Activated T-helper 2 cell treated with anti-CD3 and anti-CD28 coated beads, Interferon-gamma antibody, Interleukin-2, Interleukin-4, amounts not matched to agents 10 μg/mL and 5 μg/mL and 100 μg/mL, durations not matched to agents 14 hours and 24 hours and 36 hours (primary cell): ENCODE measurements at regions not wholly inside any gene's neighbourhood (a gene's known extent, or its start where the extent isn't known, plus 50 kb on each side); places are given as distances from the start of the nearest gene placed in this dataset.

Source experiments
- DNase-seq: peaks from one replicate; pipeline ENCODE4 v3.0.0; 2021; ENCODE audit warnings: low spot score
- H3K27ac Mint-ChIP-seq: one replicate; pipeline ENCODE4 v1.8.0; 2021; ENCODE audit warnings: mixed read lengths
- H3K27me3 Mint-ChIP-seq: one replicate; pipeline ENCODE4 v1.8.0; 2021; ENCODE audit warnings: low read depth, mixed read lengths
- H3K36me3 Mint-ChIP-seq: one replicate; pipeline ENCODE4 v1.8.0; 2021; ENCODE audit warnings: low read depth, mixed read lengths
- H3K4me1 Mint-ChIP-seq: one replicate; pipeline ENCODE4 v1.8.0; 2021; ENCODE audit warnings: low read depth, mixed read lengths
- H3K4me3 Mint-ChIP-seq: one replicate; pipeline ENCODE4 v1.8.0; 2021; ENCODE audit warnings: low read depth, mild to moderate bottlenecking, moderate library complexity, mixed read lengths
- H3K9me3 Mint-ChIP-seq: one replicate; pipeline ENCODE4 v1.8.0; 2021; ENCODE audit warnings: mixed read lengths
- intact Hi-C: fragments of 100-400 bp; cut with micrococcal nuclease; formaldehyde crosslinking; loops from one replicate; pipeline ENCODE4 v1.15.1; 2023

DNA sequence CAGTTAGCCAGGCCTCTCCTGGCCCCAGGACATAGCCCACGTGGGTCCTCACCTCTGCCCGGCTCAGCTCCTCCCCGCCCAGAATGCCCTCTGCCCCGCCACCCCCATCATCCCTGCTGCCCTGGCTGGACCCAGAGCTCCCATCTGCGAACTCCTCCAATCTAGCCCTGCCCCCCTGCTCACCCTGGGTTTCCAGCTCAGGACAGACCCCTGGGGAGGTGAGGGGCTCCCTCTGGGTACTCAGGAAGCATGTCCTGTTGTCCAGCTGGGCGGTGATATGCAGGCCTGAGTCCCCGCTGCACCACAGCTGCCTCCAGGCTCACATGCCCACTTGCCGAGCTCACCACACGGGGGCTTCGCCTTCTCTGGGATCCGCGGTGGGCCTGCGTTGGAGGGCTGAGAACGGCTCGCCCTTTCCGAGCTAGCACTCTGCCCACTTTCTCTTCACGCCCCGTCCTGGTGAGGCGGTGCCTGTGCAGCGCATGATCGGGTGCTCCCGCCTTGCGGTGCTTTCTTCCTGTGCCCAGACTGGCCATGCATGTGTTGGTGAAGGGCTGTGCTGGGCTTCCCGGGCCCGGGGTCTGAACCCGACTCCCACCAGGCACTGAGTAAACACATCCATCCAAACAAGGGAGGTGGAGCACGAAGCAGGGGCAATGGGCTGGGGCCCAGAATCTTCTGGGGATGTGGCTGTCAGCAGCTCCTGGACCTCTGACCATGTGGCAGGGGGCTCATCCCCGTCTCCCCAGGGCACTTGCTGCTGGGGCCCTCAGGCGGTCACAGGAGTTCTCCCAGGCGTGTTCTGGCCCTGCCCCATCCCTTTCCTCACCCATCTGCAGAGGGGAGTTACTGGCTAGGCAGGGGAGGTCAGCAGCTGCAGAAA, 74.3 kb downstream of the RGS12 start:
- intact Hi-C loops = no loop called here
- Mint-ChIP-seq H3K4me1 (peaks cover 29% of the 10 kb centered on the region), H3K4me3 (no peak overlapping the region), H3K27me3 (peaks cover 24% of the 10 kb centered on the region), H3K36me3 (no peaks in the 10 kb centered on the region), H3K27ac (no peak overlapping the region), H3K9me3 (no peaks in the 10 kb centered on the region)
- no peak for DNase-seq

- peaks cover 22% of the 10 kb centered on the region for H3K27me3 Mint-ChIP-seq
- H3K9me3 Mint-ChIP-seq = no peaks in the 10 kb centered on the region
- no peak overlapping the region for H3K4me3 Mint-ChIP-seq
- H3K36me3 Mint-ChIP-seq = no peaks in the 10 kb centered on the region
- no peak for DNase-seq
- intact Hi-C loops = no loop called here
- no peak overlapping the region for H3K27ac Mint-ChIP-seq
- H3K4me1 Mint-ChIP-seq = peaks cover 29% of the 10 kb centered on the region
These were observed 73.9 kb upstream of the HGFAC start for GRCh38 chr4:3367866-3368265.

DNA sequence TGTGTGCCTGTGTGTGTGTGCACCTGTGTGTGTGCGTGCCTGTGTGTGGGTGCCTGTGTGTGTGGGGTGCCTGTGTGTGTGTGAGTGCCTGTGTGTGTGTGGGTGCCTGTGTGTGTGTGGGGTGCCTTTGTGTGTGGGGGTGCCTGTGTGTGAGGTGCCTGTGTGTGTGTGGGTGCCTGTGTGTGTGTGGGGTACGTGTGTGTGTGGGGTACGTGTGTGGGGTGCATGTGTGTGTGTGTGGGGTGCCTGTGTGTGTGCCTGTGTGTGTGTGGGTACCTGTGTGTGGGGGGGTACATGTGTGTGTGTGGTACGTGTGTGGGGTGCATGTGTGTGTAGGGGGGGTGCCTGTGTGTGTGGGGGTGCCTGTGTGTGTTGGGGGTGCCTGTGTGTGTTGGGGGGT, 73.4 kb upstream of the HGFAC start:
- no peak overlapping the region for H3K27ac Mint-ChIP-seq
- DNase-seq = no peak
- H3K4me1 Mint-ChIP-seq = peaks cover 29% of the 10 kb centered on the region
- H3K4me3 Mint-ChIP-seq = no peak overlapping the region
- no peaks in the 10 kb centered on the region for H3K36me3 Mint-ChIP-seq
- no peaks in the 10 kb centered on the region for H3K9me3 Mint-ChIP-seq
- H3K27me3 Mint-ChIP-seq = peaks cover 23% of the 10 kb centered on the region
- intact Hi-C loops = no loop called here

- no peak overlapping the region for H3K27ac Mint-ChIP-seq
- intact Hi-C loops = no loop called here
- H3K9me3 Mint-ChIP-seq = no peaks in the 10 kb centered on the region
- peak overlapping the region; percentile 49 for H3K4me3 Mint-ChIP-seq
- H3K36me3 Mint-ChIP-seq = no peaks in the 10 kb centered on the region
- H3K27me3 Mint-ChIP-seq = peaks cover 25% of the 10 kb centered on the region
- H3K4me1 Mint-ChIP-seq = peaks cover 29% of the 10 kb centered on the region
- DNase-seq = no peak
These were observed 72.7 kb upstream of the HGFAC start for GRCh38 chr4:3368841-3369760.

DNA sequence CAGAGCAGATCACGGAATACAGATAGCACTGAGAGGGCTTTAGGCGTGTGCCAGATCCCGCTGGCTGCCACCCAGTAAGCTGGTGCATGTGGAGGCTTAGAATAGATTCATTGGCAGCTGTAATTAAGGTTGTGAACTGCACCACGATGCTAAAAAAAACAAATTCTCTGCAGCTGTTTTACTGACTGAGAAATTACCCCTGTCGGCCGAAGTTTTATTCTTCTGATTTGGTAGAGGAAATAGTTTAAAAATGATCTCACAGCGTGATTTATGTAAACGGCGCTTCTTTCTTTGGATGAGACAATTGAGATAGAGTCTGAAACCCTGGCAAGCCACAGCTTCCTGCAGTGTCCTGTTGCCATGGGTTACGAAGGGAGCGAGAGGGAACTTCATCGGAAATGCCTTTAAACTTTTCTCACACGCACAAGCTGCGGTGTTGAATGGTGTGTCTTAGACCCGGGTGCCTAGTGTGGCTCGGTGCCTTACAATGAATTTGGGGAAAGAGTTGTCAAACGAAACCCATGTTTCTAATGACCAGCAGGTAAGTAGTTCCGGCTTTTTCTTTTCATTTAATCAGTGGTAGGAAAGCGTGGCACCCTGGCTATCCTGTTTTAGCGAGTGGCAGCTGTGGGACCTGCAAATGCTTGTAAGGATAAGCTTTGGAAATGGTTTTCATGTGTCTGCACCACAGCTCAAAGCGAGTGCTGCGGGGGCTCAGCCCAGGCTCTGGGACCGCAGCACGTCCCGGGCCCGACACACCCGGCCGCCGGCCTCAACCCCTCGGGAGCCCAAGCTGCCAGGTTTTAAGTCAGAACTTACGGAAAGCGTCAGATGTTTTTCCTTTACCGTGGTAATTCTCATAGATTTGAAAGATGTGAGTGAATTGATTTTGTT, 71.7 kb upstream of the HGFAC start:
- intact Hi-C loops = no loop called here

DNA sequence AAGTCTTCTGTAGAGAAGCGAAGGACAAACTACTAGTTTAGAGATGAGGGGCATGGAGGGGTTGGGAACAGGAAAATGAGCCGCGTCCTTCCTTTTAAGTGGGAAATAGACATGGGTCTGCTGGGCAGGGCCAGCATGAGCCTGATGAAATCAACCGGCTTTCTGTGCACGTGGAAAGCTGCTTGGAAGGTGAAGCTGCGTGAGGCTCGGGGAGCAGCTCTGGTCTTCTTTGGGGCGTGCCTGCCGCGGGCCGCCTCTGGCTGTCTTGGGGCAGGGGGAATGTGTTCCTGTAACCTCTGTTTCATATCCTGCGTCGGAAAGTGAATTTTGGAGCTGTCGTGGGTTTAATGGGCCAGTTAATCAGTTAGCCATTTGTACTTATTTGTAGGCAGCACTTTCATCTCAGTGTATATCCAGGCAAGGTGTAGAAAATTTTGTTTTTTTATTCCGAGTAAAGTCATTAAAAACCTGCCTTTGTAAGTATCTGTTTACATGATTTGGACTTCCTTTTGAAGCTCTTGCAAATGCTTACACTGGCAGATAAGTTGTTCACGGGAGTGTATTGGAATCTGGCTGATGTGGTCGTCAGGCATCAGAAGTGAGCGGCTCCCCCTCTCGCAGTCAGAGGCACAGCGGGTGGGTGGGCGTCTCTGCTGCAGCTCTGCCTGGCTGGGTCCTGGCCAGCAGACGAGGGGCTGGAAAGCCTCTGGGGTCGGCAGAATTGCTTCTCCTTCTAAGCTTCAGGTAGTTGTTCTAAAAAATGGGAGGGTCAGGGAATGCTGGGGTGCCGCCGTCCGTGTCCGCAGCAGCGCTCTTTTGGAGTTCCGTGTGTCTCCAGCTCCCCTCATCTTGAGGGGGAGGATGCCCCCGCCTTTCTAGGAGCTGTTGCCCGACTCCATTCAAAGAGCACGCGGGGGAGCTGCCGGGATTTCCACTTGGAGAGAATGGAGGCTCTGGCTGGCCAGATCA, 70.5 kb upstream of the HGFAC start:
- Mint-ChIP-seq H3K4me1 (peaks cover 29% of the 10 kb centered on the region), H3K27ac (no peak overlapping the region), H3K9me3 (no peaks in the 10 kb centered on the region), H3K36me3 (no peaks in the 10 kb centered on the region), H3K4me3 (no peak overlapping the region), H3K27me3 (peaks cover 25% of the 10 kb centered on the region)
- no peak for DNase-seq
- intact Hi-C loops = no loop called here

More for the DNA sequence above, 71.7 kb upstream of the HGFAC start:
- Mint-ChIP-seq H3K4me3 (peak overlapping the region; percentile 49), H3K9me3 (no peaks in the 10 kb centered on the region), H3K27me3 (peaks cover 25% of the 10 kb centered on the region), H3K27ac (no peak overlapping the region), H3K4me1 (peaks cover 29% of the 10 kb centered on the region), H3K36me3 (no peaks in the 10 kb centered on the region)
- DNase-seq = peak; percentile 54

GRCh38 chr4:3372264-3372932, 69.4 kb upstream of the HGFAC start:
- intact Hi-C loops = no loop called here
- no peak overlapping the region for H3K27ac Mint-ChIP-seq
- H3K4me1 Mint-ChIP-seq = peaks cover 29% of the 10 kb centered on the region
- peaks cover 25% of the 10 kb centered on the region for H3K27me3 Mint-ChIP-seq
- no peaks in the 10 kb centered on the region for H3K36me3 Mint-ChIP-seq
- DNase-seq = no peak
- H3K4me3 Mint-ChIP-seq = no peak overlapping the region
- no peaks in the 10 kb centered on the region for H3K9me3 Mint-ChIP-seq

DNA sequence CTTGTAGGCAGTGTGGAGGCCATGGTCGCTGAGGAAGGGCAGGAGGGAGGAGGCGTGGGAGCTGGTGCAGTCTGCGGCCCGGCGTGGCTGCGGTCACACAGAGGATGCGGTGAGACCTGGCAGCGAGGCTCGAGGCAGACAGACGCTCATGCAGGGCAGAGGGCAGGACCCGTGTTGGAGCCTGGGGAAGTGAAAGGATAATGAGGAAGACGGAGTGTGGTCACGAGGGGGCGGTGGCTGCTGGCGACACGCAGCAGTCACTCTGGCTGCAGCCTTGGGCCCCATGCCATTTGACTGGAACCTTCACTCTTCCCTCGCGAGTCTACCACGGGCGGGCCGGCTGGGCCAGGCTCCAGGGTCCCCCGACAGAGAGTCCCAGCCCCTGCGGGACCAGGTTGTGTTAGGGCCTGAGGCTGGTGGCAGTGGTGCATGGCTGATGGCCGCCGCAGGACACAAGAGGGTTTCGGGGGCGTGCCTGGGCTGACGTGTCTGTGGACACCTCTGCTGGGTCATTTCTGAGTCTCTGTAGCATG, 68.8 kb upstream of the HGFAC start:
- H3K36me3 Mint-ChIP-seq = peaks cover under 1% of the 10 kb centered on the region
- H3K27me3 Mint-ChIP-seq = peaks cover 25% of the 10 kb centered on the region
- intact Hi-C loops = no loop called here
- H3K9me3 Mint-ChIP-seq = no peaks in the 10 kb centered on the region
- no peak for DNase-seq
- H3K27ac Mint-ChIP-seq = no peak overlapping the region
- H3K4me1 Mint-ChIP-seq = peaks cover 29% of the 10 kb centered on the region
- H3K4me3 Mint-ChIP-seq = no peak overlapping the region

GRCh38 chr4:3373468-3373867, 68.3 kb upstream of the HGFAC start:
- H3K36me3 Mint-ChIP-seq = peaks cover 3% of the 10 kb centered on the region
- peaks cover 23% of the 10 kb centered on the region for H3K27me3 Mint-ChIP-seq
- DNase-seq = no peak
- peaks cover 25% of the 10 kb centered on the region for H3K4me1 Mint-ChIP-seq
- H3K9me3 Mint-ChIP-seq = no peaks in the 10 kb centered on the region
- no peak overlapping the region for H3K4me3 Mint-ChIP-seq
- intact Hi-C loops = no loop called here
- no peak overlapping the region for H3K27ac Mint-ChIP-seq

- DNase-seq = no peak
- H3K9me3 Mint-ChIP-seq = peaks cover 6% of the 10 kb centered on the region
- H3K4me3 Mint-ChIP-seq = no peak overlapping the region
These were observed 67.6 kb upstream of the HGFAC start for GRCh38 chr4:3374011-3374645.

DNA sequence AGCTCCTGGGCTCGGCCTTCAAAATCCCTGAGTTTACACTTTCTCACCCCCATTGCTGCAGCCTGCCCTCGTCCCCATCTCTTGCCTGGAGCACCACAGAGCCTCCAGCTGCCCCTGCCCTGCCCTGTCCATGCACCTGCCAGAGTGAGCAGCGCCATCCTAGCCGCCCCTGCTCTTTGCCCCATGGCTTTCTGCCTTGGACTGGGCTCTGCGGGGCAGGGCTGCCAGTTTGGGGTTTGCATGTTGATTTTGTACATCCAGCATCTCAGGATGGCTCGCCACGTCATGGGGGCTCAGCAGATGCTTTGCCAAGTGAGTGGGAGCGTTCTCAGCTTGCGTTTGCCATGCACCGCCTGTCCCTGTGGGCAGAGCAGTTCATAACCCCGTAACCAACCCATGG, 67.1 kb upstream of the HGFAC start:
- Mint-ChIP-seq H3K4me3 (no peak overlapping the region), H3K4me1 (peaks cover 13% of the 10 kb centered on the region), H3K27ac (no peak overlapping the region), H3K36me3 (peaks cover 3% of the 10 kb centered on the region), H3K27me3 (peaks cover 21% of the 10 kb centered on the region), H3K9me3 (peaks cover 10% of the 10 kb centered on the region)
- DNase-seq = no peak
- intact Hi-C loops = no loop called here

More at GRCh38 chr4:3374011-3374645, 67.6 kb upstream of the HGFAC start:
- Mint-ChIP-seq H3K27me3 (peaks cover 23% of the 10 kb centered on the region), H3K36me3 (peaks cover 3% of the 10 kb centered on the region), H3K4me1 (peaks cover 19% of the 10 kb centered on the region), H3K27ac (no peak overlapping the region)
- intact Hi-C loops = no loop called here
